GM23338 (cell line): ENCODE measurements at regions not wholly inside any gene's neighbourhood (a gene's known extent, or its start where the extent isn't known, plus 50 kb on each side); places are given as distances from the start of the nearest gene placed in this dataset.

Experiments
- ATAC-seq: fragments of 200-7000 bp; cut with Tn5 transposase; 3 replicates; pipeline ENCODE4 v1.9.1; 2020
- DNase-seq: peaks from one replicate; pipeline ENCODE4 v3.0.0-alpha.2; 2015; ENCODE audit warnings: low spot score
- H2AFZ ChIP-seq: fragments of 200-600 bp; sonication (generic); 2 replicates; pipeline ENCODE4 v1.8.0; 2016; ENCODE audit warnings: antibody characterized with exemption, mild to moderate bottlenecking, moderate library complexity
- H3F3A ChIP-seq: fragments of 200-600 bp; sonication (generic); replicated peaks from 2 replicates; pipeline ENCODE4 v1.8.0; 2017; ENCODE audit warnings: antibody characterized with exemption, mixed run types, low read depth
- H3K27ac ChIP-seq: fragments of 200-600 bp; sonication (generic); 2 replicates; pipeline ENCODE4 v1.6.1; 2016; ENCODE audit warnings: low read depth
- H3K27me3 ChIP-seq: fragments of 200-600 bp; sonication (generic); 2 replicates; pipeline ENCODE4 v1.8.0; 2016; ENCODE audit warnings: mild to moderate bottlenecking, mixed run types, moderate library complexity; ENCODE audit not compliant: insufficient read depth
- H3K36me3 ChIP-seq: fragments of 200-600 bp; sonication (generic); 2 replicates; pipeline ENCODE4 v1.8.0; 2016; ENCODE audit warnings: mild to moderate bottlenecking; ENCODE audit not compliant: insufficient read depth
- H3K4me1 ChIP-seq: fragments of 200-600 bp; sonication (generic); 2 replicates; pipeline ENCODE4 v1.8.0; 2016; ENCODE audit warnings: mild to moderate bottlenecking, moderate library complexity; ENCODE audit not compliant: insufficient read depth
- H3K4me2 ChIP-seq: fragments of 200-600 bp; sonication (generic); 2 replicates; pipeline ENCODE4 v1.7.1; 2017; ENCODE audit warnings: mixed run types
- H3K4me3 ChIP-seq: fragments of 200-600 bp; sonication (generic); 2 replicates; pipeline ENCODE4 v1.6.1; 2016; ENCODE audit warnings: mixed run types
- H3K79me2 ChIP-seq: fragments of 200-600 bp; sonication (generic); replicated peaks from 2 replicates; pipeline ENCODE4 v1.8.0; 2017; ENCODE audit warnings: mild to moderate bottlenecking; ENCODE audit not compliant: insufficient read depth
- H3K9me2 ChIP-seq: fragments of 200-600 bp; sonication (generic); 2 replicates; pipeline ENCODE4 v1.8.0; 2017; ENCODE audit not compliant: insufficient read depth
- H4K20me1 ChIP-seq: fragments of 200-600 bp; sonication (generic); replicated peaks from 2 replicates; pipeline ENCODE4 v1.8.0; 2017; ENCODE audit warnings: mild to moderate bottlenecking; ENCODE audit not compliant: insufficient read depth
- H3K27ac Mint-ChIP-seq: 2 replicates; pipeline ENCODE4 v1.8.0; 2020; ENCODE audit warnings: inconsistent platforms, mild to moderate bottlenecking, moderate library complexity, mixed read lengths
- H3K27me3 Mint-ChIP-seq: 3 replicates; pipeline ENCODE4 v1.8.0; 2022; ENCODE audit warnings: low read depth, mild to moderate bottlenecking, moderate library complexity, mixed read lengths, inconsistent platforms; ENCODE audit not compliant: insufficient read depth, poor library complexity
- H3K36me3 Mint-ChIP-seq: 3 replicates; pipeline ENCODE4 v1.8.0; 2021; ENCODE audit warnings: low read depth, mild to moderate bottlenecking, inconsistent platforms, moderate library complexity, mixed read lengths
- H3K4me1 Mint-ChIP-seq: 3 replicates; pipeline ENCODE4 v1.8.0; 2020; ENCODE audit warnings: mild to moderate bottlenecking, inconsistent platforms, mixed read lengths
- H3K4me3 Mint-ChIP-seq: 3 replicates; pipeline ENCODE4 v1.8.0; 2021; ENCODE audit warnings: moderate library complexity, mild to moderate bottlenecking, inconsistent platforms, mixed read lengths
- H3K9me3 Mint-ChIP-seq: 3 replicates; pipeline ENCODE4 v1.8.0; 2020; ENCODE audit warnings: moderate library complexity, mild to moderate bottlenecking, inconsistent platforms, mixed read lengths
- CREB1 ChIP-seq: fragments of 250-450 bp; sonication (Bioruptor Pico); IDR thresholded peaks from 2 replicates; pipeline ENCODE4 v1.5.0; 2020; ENCODE audit warnings: low read depth, mild to moderate bottlenecking, moderate library complexity
- CTCF ChIP-seq, 2 experiments: fragments of 200-600 bp in 1 of 2; sonication (generic) in 1 of 2; conservative IDR thresholded peaks; 2 replicates each; pipeline versions ENCODE4 v1.5.1 to v1.6.1; 2016 to 2017; ENCODE audit warnings: antibody characterized with exemption in 2 of 2, low read depth in 2 of 2, mild to moderate bottlenecking in 2 of 2, moderate library complexity in 1 of 2
- ETS1 ChIP-seq: IDR thresholded peaks from 2 replicates; pipeline ENCODE4 v1.6.1; 2016; ENCODE audit warnings: antibody characterized with exemption
- EZH2 ChIP-seq: fragments of 200-600 bp; sonication (generic); IDR thresholded peaks from one replicate; pipeline ENCODE4 v1.8.0; 2017; ENCODE audit warnings: antibody characterized with exemption, mild to moderate bottlenecking, low read depth; ENCODE audit not compliant: unreplicated experiment
- EZH2phosphoT487 ChIP-seq: fragments of 200-600 bp; sonication (generic); IDR thresholded peaks from one replicate; pipeline ENCODE4 v1.8.1; 2018; ENCODE audit warnings: antibody characterized with exemption; ENCODE audit not compliant: unreplicated experiment
- JUNB ChIP-seq: IDR thresholded peaks from one replicate; pipeline ENCODE4 v1.6.1; 2016; ENCODE audit warnings: antibody characterized with exemption; ENCODE audit not compliant: unreplicated experiment
- NANOG ChIP-seq: IDR thresholded peaks from 2 replicates; pipeline ENCODE4 v1.6.1; 2016; ENCODE audit warnings: antibody characterized with exemption, borderline replicate concordance
- POLR2AphosphoS5 ChIP-seq: IDR thresholded peaks from 2 replicates; pipeline ENCODE4 v1.6.1; 2016; ENCODE audit warnings: antibody characterized with exemption, low read depth
- REST ChIP-seq: IDR thresholded peaks from one replicate; pipeline ENCODE4 v1.6.1; 2018; ENCODE audit warnings: antibody characterized with exemption; ENCODE audit not compliant: unreplicated experiment
- STAT1 ChIP-seq: IDR thresholded peaks from one replicate; pipeline ENCODE4 v1.6.1; 2016; ENCODE audit warnings: antibody characterized with exemption; ENCODE audit not compliant: unreplicated experiment
- ZNF114 ChIP-seq: fragments of 250-450 bp; sonication (Bioruptor Pico); IDR thresholded peaks from 2 replicates; pipeline ENCODE4 v1.5.0; 2020; ENCODE audit warnings: mild to moderate bottlenecking, moderate library complexity
- ZNF331 ChIP-seq: fragments of 250-450 bp; sonication (Bioruptor Pico); IDR thresholded peaks from 2 replicates; pipeline ENCODE4 v1.5.0; 2020; ENCODE audit warnings: low read depth, mild to moderate bottlenecking, moderate library complexity
- ZNF462 ChIP-seq: fragments of 250-450 bp; sonication (Bioruptor Pico); IDR thresholded peaks from 2 replicates; pipeline ENCODE4 v1.5.0; 2020; ENCODE audit warnings: mild to moderate bottlenecking, moderate library complexity

- no peak for DNase-seq
These were observed 266.1 kb upstream of the MAP3K1 start for GRCh38 chr5:56549096-56549886.

More at GRCh38 chr5:56549096-56549886, 266.1 kb upstream of the MAP3K1 start:
- Histone ChIP-seq H3F3A (no peaks in the 10 kb centered on the region), H3K4me2 (no peak overlapping the region), H3K79me2 (no peaks in the 10 kb centered on the region), H4K20me1 (no peaks in the 10 kb centered on the region), H3K36me3 (no peaks in the 10 kb centered on the region), H3K27me3 (no peaks in the 10 kb centered on the region), H3K27ac (no peak overlapping the region), H3K9me2 (peaks cover 8% of the 10 kb centered on the region; the same call in 1 of the 2 replicates), H3K4me3 (no peak overlapping the region), H3K4me1 (no peaks in the 10 kb centered on the region), H2AFZ (peak overlapping the region; percentile 43; the same call in 1 of the 2 replicates)
- no peaks in the 10 kb centered on the region for H3K9me3 Mint-ChIP-seq
- no peaks in the 10 kb centered on the region for H3K4me1 Mint-ChIP-seq
- TF ChIP-seq EZH2phosphoT487 (no peak), POLR2AphosphoS5 (no peak), NANOG (no peak), EZH2 (no peak), JUNB (no peak), REST (no peak), CTCF (conservative IDR thresholded peaks at IDR 0.05; ENCODE audit: low read depth in 2 of 2) (no peak), ZNF114 (CRISPR knock-in tag) (no peak), STAT1 (no peak), CREB1 (CRISPR knock-in tag) (no peak), ETS1 (no peak), ZNF331 (CRISPR knock-in tag) (no peak), ZNF462 (CRISPR knock-in tag) (no peak)
- H3K4me3 Mint-ChIP-seq, result no peak overlapping the region
- H3K36me3 Mint-ChIP-seq, result no peaks in the 10 kb centered on the region
- no peak overlapping the region for H3K27ac Mint-ChIP-seq
- no peak for ATAC-seq
- H3K27me3 Mint-ChIP-seq, result no peaks in the 10 kb centered on the region
